Natural killer cell (primary cell): ENCODE measurements at regions not wholly inside any gene's neighbourhood (a gene's known extent, or its start where the extent isn't known, plus 50 kb on each side); places are given as distances from the start of the nearest gene placed in this dataset.

Source experiments
- ATAC-seq, 3 donors: fragments of 150-1000 bp in 2 of 3; fragments of 200-7000 bp in 1 of 3; cut with Tn5 transposase; 1 replicate in 1 of 3; 2 replicates in 2 of 3; pipeline ENCODE4 v1.10.0; 2021; ENCODE audit warnings: mild to moderate bottlenecking in 2 of 3, moderate library complexity in 2 of 3
- DNase-seq, 2 donors: peaks; one replicate each; pipeline versions ENCODE4 v3.0.0 to v3.0.0-alpha.2; 2013 to 2021; ENCODE audit warnings: mixed read lengths in 1 of 2
- H3K27ac ChIP-seq: one replicate; pipeline ENCODE4 v1.5.1; 2013; ENCODE audit warnings: mild to moderate bottlenecking, low read length
- H3K27me3 ChIP-seq: one replicate; pipeline ENCODE4 v1.6.1; 2013; ENCODE audit warnings: low read length; ENCODE audit not compliant: control insufficient read depth, insufficient read depth
- H3K36me3 ChIP-seq: one replicate; pipeline ENCODE4 v1.6.1; 2013; ENCODE audit warnings: low read length; ENCODE audit not compliant: control insufficient read depth, insufficient read depth
- H3K4me1 ChIP-seq: one replicate; pipeline ENCODE4 v1.6.1; 2013; ENCODE audit warnings: low read length; ENCODE audit not compliant: control insufficient read depth, insufficient read depth
- H3K4me3 ChIP-seq: one replicate; pipeline ENCODE4 v1.5.1; 2013; ENCODE audit warnings: low read length
- H3K9me3 ChIP-seq: one replicate; pipeline ENCODE4 v1.6.1; 2013; ENCODE audit warnings: low read length; ENCODE audit not compliant: control insufficient read depth, insufficient read depth
- H3K27ac Mint-ChIP-seq, 2 donors: one replicate each; pipeline ENCODE4 v1.8.0; 2022; ENCODE audit warnings: mild to moderate bottlenecking in 2 of 2, mixed read lengths in 2 of 2, moderate library complexity in 1 of 2
- H3K27me3 Mint-ChIP-seq, 2 donors: one replicate each; pipeline ENCODE4 v1.8.0; 2022; ENCODE audit warnings: low read depth in 2 of 2, mixed read lengths in 2 of 2
- H3K36me3 Mint-ChIP-seq: one replicate; pipeline ENCODE4 v1.8.0; 2022; ENCODE audit warnings: mixed read lengths
- H3K4me1 Mint-ChIP-seq, 2 donors: one replicate each; pipeline ENCODE4 v1.8.0; 2022; ENCODE audit warnings: mixed read lengths in 2 of 2
- H3K4me3 Mint-ChIP-seq: one replicate; pipeline ENCODE4 v1.8.0; 2022; ENCODE audit warnings: mild to moderate bottlenecking, moderate library complexity, mixed read lengths
- H3K9me3 Mint-ChIP-seq, 2 donors: one replicate each; pipeline ENCODE4 v1.8.0; 2022; ENCODE audit warnings: mixed read lengths in 2 of 2
- CTCF ChIP-seq: fragments of 200-600 bp; IDR thresholded peaks from one replicate; pipeline ENCODE4 v1.8.0; 2022; ENCODE audit warnings: antibody characterized with exemption
- WGBS: methylation state at CpG from one replicate; pipeline ENCODE4 v1.1.7; 2013; ENCODE audit warnings: missing lambda C conversion rate; ENCODE audit not compliant: insufficient coverage; 5-methylcytosine and 5-hydroxymethylcytosine counted together
- intact Hi-C: fragments of 100-400 bp; cut with micrococcal nuclease; formaldehyde crosslinking; loops from one replicate; pipeline ENCODE4 v1.14.2; 2022

- H3K4me1 Mint-ChIP-seq: no peaks in the 10 kb centered on the region
- no peak overlapping the region for H3K4me3 Mint-ChIP-seq
- intact Hi-C loops: no loop called here
- Histone ChIP-seq H3K4me3 (no peak overlapping the region), H3K36me3 (no peaks in the 10 kb centered on the region), H3K27me3 (no peaks in the 10 kb centered on the region), H3K9me3 (no peaks in the 10 kb centered on the region), H3K27ac (no peak overlapping the region), H3K4me1 (no peaks in the 10 kb centered on the region)
- no peaks in the 10 kb centered on the region for H3K27me3 Mint-ChIP-seq
- no peak for ATAC-seq
- TF ChIP-seq CTCF: no peak
- H3K9me3 Mint-ChIP-seq: peaks cover 12 to 15% of the 10 kb centered on the region in 2 donors
- no peak overlapping the region for H3K27ac Mint-ChIP-seq
- peaks cover 10% of the 10 kb centered on the region for H3K36me3 Mint-ChIP-seq
- no peak for DNase-seq
Observed at GRCh38 chr13:63684822-63685221, 2269.2 kb upstream of the PCDH20 start.

- 32% methylated on average over 1 of the region's 1 CpG for WGBS
- no peaks in the 10 kb centered on the region for H3K9me3 ChIP-seq
- Mint-ChIP-seq H3K36me3 (peaks cover 10% of the 10 kb centered on the region), H3K27me3 (no peaks in the 10 kb centered on the region), H3K4me1 (no peaks in the 10 kb centered on the region), H3K9me3 (peaks cover 15 to 16% of the 10 kb centered on the region in 2 donors), H3K27ac (no peak overlapping the region), H3K4me3 (no peak overlapping the region)
- H3K4me3 ChIP-seq: no peak overlapping the region
- no peak for ATAC-seq
- intact Hi-C loops: no loop called here
- DNase-seq: no peak
- no peaks in the 10 kb centered on the region for H3K4me1 ChIP-seq
- no peaks in the 10 kb centered on the region for H3K36me3 ChIP-seq
- H3K27me3 ChIP-seq: no peaks in the 10 kb centered on the region
- no peak for TF ChIP-seq CTCF
- no peak overlapping the region for H3K27ac ChIP-seq
Observed at GRCh38 chr13:63680704-63681103, 2265.1 kb upstream of the PCDH20 start.

- Histone ChIP-seq H3K4me3 (no peak overlapping the region), H3K4me1 (no peaks in the 10 kb centered on the region), H3K27ac (no peak overlapping the region), H3K27me3 (no peaks in the 10 kb centered on the region), H3K36me3 (no peaks in the 10 kb centered on the region), H3K9me3 (no peaks in the 10 kb centered on the region)
- Mint-ChIP-seq H3K36me3 (no peaks in the 10 kb centered on the region), H3K9me3 (peaks cover 0 to 15% of the 10 kb centered on the region in 2 donors), H3K27me3 (no peaks in the 10 kb centered on the region), H3K27ac (no peak overlapping the region), H3K4me3 (no peak overlapping the region), H3K4me1 (no peaks in the 10 kb centered on the region)
- intact Hi-C loops: no loop called here
- no peak for ATAC-seq
- no peak for DNase-seq
- no peak for TF ChIP-seq CTCF
Observed at GRCh38 chr13:63671296-63671695, 2255.6 kb upstream of the PCDH20 start.

GRCh38 chr13:63651394-63651793 is 2235.7 kb upstream of the PCDH20 start:
- no peak for TF ChIP-seq CTCF
- Histone ChIP-seq H3K36me3 (no peaks in the 10 kb centered on the region), H3K4me3 (no peak overlapping the region), H3K27me3 (no peaks in the 10 kb centered on the region), H3K27ac (no peak overlapping the region), H3K9me3 (no peaks in the 10 kb centered on the region), H3K4me1 (no peaks in the 10 kb centered on the region)
- peaks cover 8% of the 10 kb centered on the region for H3K36me3 Mint-ChIP-seq
- H3K27ac Mint-ChIP-seq: no peak overlapping the region
- no peaks in the 10 kb centered on the region for H3K4me1 Mint-ChIP-seq
- ATAC-seq (no peak), DNase-seq (no peak)
- no peak overlapping the region for H3K4me3 Mint-ChIP-seq
- peaks cover 16 to 26% of the 10 kb centered on the region in 2 donors for H3K9me3 Mint-ChIP-seq
- no peaks in the 10 kb centered on the region for H3K27me3 Mint-ChIP-seq
- intact Hi-C loops: no loop called here
- no CpG with 5 or more reads among the region's 1 CpG for WGBS
